Sigmoid colon (tissue), 6 donors: ENCODE measurements at regions not wholly inside any gene's neighbourhood (a gene's known extent, or its start where the extent isn't known, plus 50 kb on each side); places are given as distances from the start of the nearest gene placed in this dataset.

Experiments used
- DNase-seq: peaks from one replicate; pipeline ENCODE4 v3.0.0-alpha.2; 2019
- H3K27ac ChIP-seq, 4 donors: fragments of 200-600 bp; sonication (generic); one replicate each; pipeline ENCODE4 v1.5.1; 2016 to 2019; ENCODE audit warnings: mild to moderate bottlenecking in 1 of 4
- H3K27me3 ChIP-seq, 3 donors: fragments of 200-600 bp; sonication (generic); one replicate each; pipeline ENCODE4 v1.5.1; 2019; ENCODE audit warnings: mild to moderate bottlenecking in 1 of 3
- H3K36me3 ChIP-seq, 4 donors: fragments of 200-600 bp; sonication (generic); one replicate each; pipeline ENCODE4 v1.5.1; 2016 to 2019
- H3K4me1 ChIP-seq, 4 donors: fragments of 200-600 bp; sonication (generic); one replicate each; pipeline ENCODE4 v1.5.1; 2017 to 2019
- H3K4me3 ChIP-seq, 4 donors: fragments of 200-600 bp; sonication (generic); one replicate each; pipeline ENCODE4 v1.5.1; 2017 to 2019; ENCODE audit warnings: mild to moderate bottlenecking in 2 of 4, moderate library complexity in 1 of 4
- H3K9me3 ChIP-seq, 4 donors: fragments of 200-600 bp in 3 of 4; sonication (generic) in 3 of 4; one replicate each; pipeline versions ENCODE4 v1.5.1 to v1.6.1; 2013 to 2019
- CTCF ChIP-seq, 4 experiments: fragments of 450-650 bp in 3 of 4; fragments of 200-600 bp in 1 of 4; IDR thresholded peaks; one replicate each; pipeline ENCODE4 v1.5.1; 2016 to 2019; ENCODE audit warnings: antibody characterized with exemption in 4 of 4, mild to moderate bottlenecking in 3 of 4, moderate library complexity in 2 of 4
- EP300 ChIP-seq, 4 donors: sonication (generic); formaldehyde crosslinking; IDR thresholded peaks; one replicate each; pipeline ENCODE4 v1.6.1; 2017; ENCODE audit warnings: antibody characterized with exemption in 4 of 4
- POLR2A ChIP-seq, 2 donors: fragments of 450-650 bp; IDR thresholded peaks; one replicate each; pipeline ENCODE4 v1.6.1; 2016; ENCODE audit warnings: antibody characterized with exemption in 2 of 2, mild to moderate bottlenecking in 2 of 2, moderate library complexity in 2 of 2
- POLR2AphosphoS5 ChIP-seq, 4 donors: sonication (generic); formaldehyde crosslinking; IDR thresholded peaks; one replicate each; pipeline ENCODE4 v1.6.1; 2017; ENCODE audit warnings: antibody characterized with exemption in 4 of 4
- WGBS, 2 donors: extraction: QIAGEN DNeasy Blood & Tissue Kit; methylation state at CpG; one replicate each; pipeline ENCODE4 v1.1.7; 2013; 5-methylcytosine and 5-hydroxymethylcytosine counted together
- intact Hi-C: fragments of 100-400 bp; cut with DNase I; formaldehyde crosslinking; loops from one replicate; pipeline ENCODE4 v1.15.1; 2023
- donor health status: healthy with polysubstance abuse.
- donor health status: healthy.

- DNase-seq, result no peak
- TF ChIP-seq CTCF (IDR thresholded peaks at IDR 0.05) (no peak), EP300 (IDR thresholded peaks at IDR 0.05) (no peak), POLR2A (IDR thresholded peaks at IDR 0.05) (no peak), POLR2AphosphoS5 (IDR thresholded peaks at IDR 0.05) (no peak)
- Histone ChIP-seq H3K36me3 (no peaks in the 10 kb centered on the region), H3K4me1 (no peaks in the 10 kb centered on the region), H3K9me3 (no peaks in the 10 kb centered on the region), H3K27ac (no peak overlapping the region), H3K27me3 (no peaks in the 10 kb centered on the region), H3K4me3 (no peak overlapping the region)
- intact Hi-C loops, result no loop called here
Measured at GRCh38 chr7:118298771-118299170, 74.3 kb downstream of the ANKRD7 start.

DNA sequence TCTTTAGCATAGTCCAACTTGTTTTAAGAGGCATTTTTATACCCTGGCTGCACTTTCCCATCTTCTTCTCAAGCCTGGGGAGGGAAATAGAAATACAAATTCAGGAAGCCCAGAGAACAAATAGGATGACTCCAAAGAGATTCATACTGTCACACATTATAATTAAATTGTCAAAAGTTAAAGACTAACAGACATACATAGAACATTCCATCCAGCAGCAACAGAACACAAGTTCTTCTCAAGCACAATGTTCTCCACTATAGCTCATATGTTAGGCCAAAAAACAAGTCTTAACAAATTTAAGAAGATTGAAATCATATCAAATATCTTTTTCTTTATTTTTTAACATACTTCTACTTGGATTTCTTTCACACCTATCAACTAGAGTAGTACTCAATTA lies 75.7 kb downstream of the ANKRD7 start:
- Histone ChIP-seq H3K9me3 (no peaks in the 10 kb centered on the region), H3K36me3 (no peaks in the 10 kb centered on the region), H3K27ac (peak overlapping the region in 2 of 4 donors; percentile 18 to 41), H3K27me3 (no peaks in the 10 kb centered on the region), H3K4me1 (no peaks in the 10 kb centered on the region), H3K4me3 (no peak overlapping the region)
- intact Hi-C loops, result no loop called here
- TF ChIP-seq POLR2A (IDR thresholded peaks at IDR 0.05) (no peak), CTCF (IDR thresholded peaks at IDR 0.05) (no peak), EP300 (IDR thresholded peaks at IDR 0.05) (no peak), POLR2AphosphoS5 (IDR thresholded peaks at IDR 0.05) (peak in 2 of 4 donors; percentile 52 to 63)
- no peak for DNase-seq

DNA sequence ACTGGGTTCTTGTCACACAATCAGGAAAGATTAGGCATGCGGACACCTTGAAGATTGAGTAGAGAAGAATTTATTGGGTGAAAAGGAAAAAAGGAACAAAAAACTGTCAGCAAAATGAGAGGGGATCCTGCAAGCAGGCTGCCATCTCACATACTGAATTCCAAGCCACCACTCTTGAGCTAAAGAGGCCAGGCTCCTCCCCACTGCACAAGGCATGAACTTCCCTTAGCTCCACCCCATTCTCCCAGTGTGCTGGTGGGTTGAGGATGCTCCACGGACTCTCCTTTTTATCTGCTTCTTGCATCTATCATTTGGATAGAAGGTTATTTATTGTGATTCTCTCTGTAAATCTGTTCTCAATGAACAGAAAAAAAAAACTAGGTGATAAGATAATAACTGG lies 79.6 kb downstream of the ANKRD7 start:
- Histone ChIP-seq H3K36me3 (no peaks in the 10 kb centered on the region), H3K27ac (no peak overlapping the region), H3K9me3 (no peaks in the 10 kb centered on the region), H3K27me3 (no peaks in the 10 kb centered on the region), H3K4me1 (no peaks in the 10 kb centered on the region), H3K4me3 (no peak overlapping the region)
- 86 to 94% methylated on average over 2 of the region's 2 CpGs for WGBS, 2 donors
- DNase-seq, result no peak
- no peak for TF ChIP-seq CTCF (IDR thresholded peaks at IDR 0.05)
- TF ChIP-seq POLR2AphosphoS5 (IDR thresholded peaks at IDR 0.05), result no peak
- no peak for TF ChIP-seq EP300 (IDR thresholded peaks at IDR 0.05)
- TF ChIP-seq POLR2A (IDR thresholded peaks at IDR 0.05), result no peak
- intact Hi-C loops, result no loop called here

GRCh38 chr7:118305671-118306070 lies 81.2 kb downstream of the ANKRD7 start:
- no peak for DNase-seq
- TF ChIP-seq POLR2A (IDR thresholded peaks at IDR 0.05) (no peak), POLR2AphosphoS5 (IDR thresholded peaks at IDR 0.05) (no peak), CTCF (IDR thresholded peaks at IDR 0.05) (no peak), EP300 (IDR thresholded peaks at IDR 0.05) (no peak)

GRCh38 chr7:118306771-118307170 lies 82.3 kb downstream of the ANKRD7 start:
- no peaks in the 10 kb centered on the region for H3K36me3 ChIP-seq
- H3K4me3 ChIP-seq, result no peak overlapping the region
- no peak overlapping the region for H3K27ac ChIP-seq
- DNase-seq, result no peak
- H3K27me3 ChIP-seq, result no peaks in the 10 kb centered on the region
- intact Hi-C loops, result no loop called here
- no peaks in the 10 kb centered on the region for H3K4me1 ChIP-seq
- 88 to 92% methylated on average over 2 of the region's 2 CpGs for WGBS, 2 donors
- TF ChIP-seq POLR2A (IDR thresholded peaks at IDR 0.05) (no peak), EP300 (IDR thresholded peaks at IDR 0.05) (no peak), POLR2AphosphoS5 (IDR thresholded peaks at IDR 0.05) (no peak), CTCF (IDR thresholded peaks at IDR 0.05) (no peak)
- H3K9me3 ChIP-seq, result no peaks in the 10 kb centered on the region

More at GRCh38 chr7:118305671-118306070, 81.2 kb downstream of the ANKRD7 start:
- no peak overlapping the region for H3K4me3 ChIP-seq
- no peaks in the 10 kb centered on the region for H3K4me1 ChIP-seq
- H3K27ac ChIP-seq, result no peak overlapping the region
- WGBS, 2 donors, result 41 to 77% methylated on average over 1 of the region's 1 CpG
- no peaks in the 10 kb centered on the region for H3K36me3 ChIP-seq
- H3K9me3 ChIP-seq, result no peaks in the 10 kb centered on the region
- H3K27me3 ChIP-seq, result no peaks in the 10 kb centered on the region
- intact Hi-C loops, result no loop called here
